22Rv1 (cell line): ENCODE measurements at regions not wholly inside any gene's neighbourhood (a gene's known extent, or its start where the extent isn't known, plus 50 kb on each side); places are given as distances from the start of the nearest gene placed in this dataset.

Experiments used
- H3K27ac ChIP-seq: fragments of 450-650 bp; 2 replicates; pipeline ENCODE4 v1.5.1; 2017
- CTCF ChIP-seq: fragments of 450-650 bp; IDR thresholded peaks from 2 replicates; pipeline ENCODE4 v1.5.1; 2017; ENCODE audit warnings: mild to moderate bottlenecking
- ZFX ChIP-seq: fragments of 450-650 bp; IDR thresholded peaks from 2 replicates; pipeline ENCODE4 v1.6.1; 2017; ENCODE audit warnings: antibody characterized with exemption, borderline replicate concordance

GRCh38 chr2:167827352-167828097 is 419.9 kb downstream of the STK39 start:
- TF ChIP-seq ZFX (no peak), CTCF (no peak)
- H3K27ac ChIP-seq: no peak overlapping the region

GRCh38 chr2:167826906-167827305 is 420.5 kb downstream of the STK39 start:
- TF ChIP-seq CTCF (no peak), ZFX (no peak)
- H3K27ac ChIP-seq: no peak overlapping the region

GRCh38 chr2:167825664-167826063 is 421.7 kb downstream of the STK39 start:
- TF ChIP-seq ZFX (no peak), CTCF (no peak)
- H3K27ac ChIP-seq: no peak overlapping the region

- no peak for TF ChIP-seq CTCF
- TF ChIP-seq ZFX: no peak
- no peak overlapping the region for H3K27ac ChIP-seq
Measured at GRCh38 chr2:167822690-167823465, 424.5 kb downstream of the STK39 start.

GRCh38 chr2:167820488-167820887 is 426.9 kb downstream of the STK39 start:
- TF ChIP-seq CTCF: no peak
- no peak for TF ChIP-seq ZFX

GRCh38 chr2:167818521-167818920 is 428.9 kb downstream of the STK39 start:
- H3K27ac ChIP-seq: no peak overlapping the region
- TF ChIP-seq CTCF: no peak
- TF ChIP-seq ZFX: no peak

More at GRCh38 chr2:167820488-167820887, 426.9 kb downstream of the STK39 start:
- no peak overlapping the region for H3K27ac ChIP-seq

GRCh38 chr2:167817908-167818307 is 429.5 kb downstream of the STK39 start:
- H3K27ac ChIP-seq: no peak overlapping the region
- TF ChIP-seq ZFX (no peak), CTCF (no peak)
